HepG2 (cell line): ENCODE measurements at regions not wholly inside any gene's neighbourhood (a gene's known extent, or its start where the extent isn't known, plus 50 kb on each side); places are given as distances from the start of the nearest gene placed in this dataset.

Experiments
- AKNA ChIP-seq: sonication (generic); formaldehyde crosslinking; IDR thresholded peaks from 2 replicates; pipeline ENCODE4 v1.4.0; 2020; ENCODE audit warnings: missing genetic modification reagents, borderline replicate concordance
- DR1 ChIP-seq: sonication (generic); formaldehyde crosslinking; IDR thresholded peaks from 2 replicates; pipeline ENCODE4 v1.8.0; 2021; ENCODE audit warnings: mild to moderate bottlenecking, missing genetic modification reagents, inconsistent platforms
- MED8 ChIP-seq: sonication (generic); formaldehyde crosslinking; IDR thresholded peaks from 2 replicates; pipeline ENCODE4 v1.8.1; 2023; ENCODE audit warnings: mild to moderate bottlenecking, missing genetic modification reagents; ENCODE audit not compliant: insufficient replicate concordance
- MIER2 ChIP-seq: IDR thresholded peaks from 2 replicates; pipeline ENCODE4 v1.6.1; 2016; ENCODE audit warnings: missing biosample characterization, missing genetic modification reagents
- MTERF4 ChIP-seq: sonication (generic); formaldehyde crosslinking; IDR thresholded peaks from 2 replicates; pipeline ENCODE4 v1.8.0; 2023; ENCODE audit warnings: mild to moderate bottlenecking, missing genetic modification reagents
- PPARG ChIP-seq: conservative IDR thresholded peaks from 2 replicates; pipeline ENCODE4 v1.6.1; 2016; ENCODE audit warnings: missing biosample characterization, missing genetic modification reagents
- RFX5 ChIP-seq: IDR thresholded peaks from 2 replicates; pipeline ENCODE4 v1.6.1; 2011; ENCODE audit warnings: low read depth, low read length, improper control_type of control experiment
- SMYD3 ChIP-seq: sonication (generic); formaldehyde crosslinking; IDR thresholded peaks from 2 replicates; pipeline ENCODE4 v1.8.1; 2023; ENCODE audit warnings: mild to moderate bottlenecking, missing genetic modification reagents
- SP4 ChIP-seq: sonication (generic); formaldehyde crosslinking; IDR thresholded peaks from 2 replicates; pipeline ENCODE4 v1.8.1; 2023; ENCODE audit warnings: mild to moderate bottlenecking, missing genetic modification reagents
- SRSF1 ChIP-seq: fragments of 200-400 bp; formaldehyde crosslinking; optimal IDR thresholded peaks from 2 replicates; pipeline ENCODE3; 2017; ENCODE audit warnings: mild to moderate bottlenecking, low read depth, low read length, moderate library complexity
- YEATS4 ChIP-seq: sonication (generic); formaldehyde crosslinking; IDR thresholded peaks from 2 replicates; pipeline ENCODE4 v1.4.0; 2020; ENCODE audit warnings: missing genetic modification reagents, borderline replicate concordance
- ZNF75D ChIP-seq: sonication (generic); formaldehyde crosslinking; IDR thresholded peaks from 2 replicates; pipeline ENCODE4 v1.8.1; 2023; ENCODE audit warnings: missing genetic modification reagents, mild to moderate bottlenecking, borderline replicate concordance
- ZNF883 ChIP-seq: sonication (generic); formaldehyde crosslinking; IDR thresholded peaks from 2 replicates; pipeline ENCODE4 v1.5.1; 2020; ENCODE audit warnings: mild to moderate bottlenecking, missing genetic modification reagents; ENCODE audit errors: not compliant biosample characterization
- TF ChIP-seq, protein P1 (sequence below): sonication (generic); formaldehyde crosslinking; IDR thresholded peaks from 2 replicates; pipeline ENCODE4 v1.5.1; 2020; ENCODE audit warnings: missing genetic modification reagents, mild to moderate bottlenecking, borderline replicate concordance
- TF ChIP-seq, protein P2 (sequence below), 2 experiments: IDR thresholded peaks; 2 replicates each; pipeline ENCODE4 v1.6.1; 2011 to 2012; ENCODE audit warnings: low read length in 2 of 2, borderline replicate concordance in 1 of 2, low read depth in 1 of 2, mild to moderate bottlenecking in 1 of 2, moderate library complexity in 1 of 2
- TF ChIP-seq, protein P3 (sequence below): sonication (generic); formaldehyde crosslinking; IDR thresholded peaks from 2 replicates; pipeline ENCODE4 v1.5.0; 2020; ENCODE audit warnings: missing genetic modification reagents

- TF ChIP-seq YEATS4 (CRISPR knock-in tag) = peak; percentile 56; the same call in 1 of the 2 replicates
- TF ChIP-seq MTERF4 (CRISPR knock-in tag) = no peak
- peak; percentile 75; the same call in 1 of the 2 replicates for TF ChIP-seq SMYD3
- TF ChIP-seq MED8 (CRISPR knock-in tag) = peak; percentile 73
- TF ChIP-seq, protein P1, sequence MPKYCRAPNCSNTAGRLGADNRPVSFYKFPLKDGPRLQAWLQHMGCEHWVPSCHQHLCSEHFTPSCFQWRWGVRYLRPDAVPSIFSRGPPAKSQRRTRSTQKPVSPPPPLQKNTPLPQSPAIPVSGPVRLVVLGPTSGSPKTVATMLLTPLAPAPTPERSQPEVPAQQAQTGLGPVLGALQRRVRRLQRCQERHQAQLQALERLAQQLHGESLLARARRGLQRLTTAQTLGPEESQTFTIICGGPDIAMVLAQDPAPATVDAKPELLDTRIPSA (CRISPR knock-in tag) = no peak
- no peak for TF ChIP-seq ZNF75D (CRISPR knock-in tag)
- peak; percentile 78 for TF ChIP-seq PPARG (CRISPR knock-in tag)
- TF ChIP-seq SRSF1 = no peak
- TF ChIP-seq, protein P2, sequence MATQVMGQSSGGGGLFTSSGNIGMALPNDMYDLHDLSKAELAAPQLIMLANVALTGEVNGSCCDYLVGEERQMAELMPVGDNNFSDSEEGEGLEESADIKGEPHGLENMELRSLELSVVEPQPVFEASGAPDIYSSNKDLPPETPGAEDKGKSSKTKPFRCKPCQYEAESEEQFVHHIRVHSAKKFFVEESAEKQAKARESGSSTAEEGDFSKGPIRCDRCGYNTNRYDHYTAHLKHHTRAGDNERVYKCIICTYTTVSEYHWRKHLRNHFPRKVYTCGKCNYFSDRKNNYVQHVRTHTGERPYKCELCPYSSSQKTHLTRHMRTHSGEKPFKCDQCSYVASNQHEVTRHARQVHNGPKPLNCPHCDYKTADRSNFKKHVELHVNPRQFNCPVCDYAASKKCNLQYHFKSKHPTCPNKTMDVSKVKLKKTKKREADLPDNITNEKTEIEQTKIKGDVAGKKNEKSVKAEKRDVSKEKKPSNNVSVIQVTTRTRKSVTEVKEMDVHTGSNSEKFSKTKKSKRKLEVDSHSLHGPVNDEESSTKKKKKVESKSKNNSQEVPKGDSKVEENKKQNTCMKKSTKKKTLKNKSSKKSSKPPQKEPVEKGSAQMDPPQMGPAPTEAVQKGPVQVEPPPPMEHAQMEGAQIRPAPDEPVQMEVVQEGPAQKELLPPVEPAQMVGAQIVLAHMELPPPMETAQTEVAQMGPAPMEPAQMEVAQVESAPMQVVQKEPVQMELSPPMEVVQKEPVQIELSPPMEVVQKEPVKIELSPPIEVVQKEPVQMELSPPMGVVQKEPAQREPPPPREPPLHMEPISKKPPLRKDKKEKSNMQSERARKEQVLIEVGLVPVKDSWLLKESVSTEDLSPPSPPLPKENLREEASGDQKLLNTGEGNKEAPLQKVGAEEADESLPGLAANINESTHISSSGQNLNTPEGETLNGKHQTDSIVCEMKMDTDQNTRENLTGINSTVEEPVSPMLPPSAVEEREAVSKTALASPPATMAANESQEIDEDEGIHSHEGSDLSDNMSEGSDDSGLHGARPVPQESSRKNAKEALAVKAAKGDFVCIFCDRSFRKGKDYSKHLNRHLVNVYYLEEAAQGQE (IDR thresholded peaks at IDR 0.05; ENCODE audit: borderline replicate concordance in 1 of 2, low read depth in 1 of 2, low read length in 2 of 2) = peak in 1 of 2 experiments; percentile 60; a peak in 1 of 4 replicates
- no peak for TF ChIP-seq RFX5
- TF ChIP-seq MIER2 (CRISPR knock-in tag) = peak; percentile 75
- TF ChIP-seq SP4 (CRISPR knock-in tag) = no peak
- TF ChIP-seq DR1 = no peak
- TF ChIP-seq, protein P3, sequence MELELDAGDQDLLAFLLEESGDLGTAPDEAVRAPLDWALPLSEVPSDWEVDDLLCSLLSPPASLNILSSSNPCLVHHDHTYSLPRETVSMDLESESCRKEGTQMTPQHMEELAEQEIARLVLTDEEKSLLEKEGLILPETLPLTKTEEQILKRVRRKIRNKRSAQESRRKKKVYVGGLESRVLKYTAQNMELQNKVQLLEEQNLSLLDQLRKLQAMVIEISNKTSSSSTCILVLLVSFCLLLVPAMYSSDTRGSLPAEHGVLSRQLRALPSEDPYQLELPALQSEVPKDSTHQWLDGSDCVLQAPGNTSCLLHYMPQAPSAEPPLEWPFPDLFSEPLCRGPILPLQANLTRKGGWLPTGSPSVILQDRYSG (CRISPR knock-in tag) = no peak
- no peak for TF ChIP-seq AKNA (CRISPR knock-in tag)
- TF ChIP-seq ZNF883 (CRISPR knock-in tag) = no peak
These were observed 156.4 kb upstream of the ELL2 start (continued) for GRCh38 chr5:96117771-96118651.
